ENCODE measurements at regions not wholly inside any gene's neighbourhood (a gene's known extent, or its start where the extent isn't known, plus 50 kb on each side); places are given as distances from the start of the nearest gene placed in this dataset.

DNA sequence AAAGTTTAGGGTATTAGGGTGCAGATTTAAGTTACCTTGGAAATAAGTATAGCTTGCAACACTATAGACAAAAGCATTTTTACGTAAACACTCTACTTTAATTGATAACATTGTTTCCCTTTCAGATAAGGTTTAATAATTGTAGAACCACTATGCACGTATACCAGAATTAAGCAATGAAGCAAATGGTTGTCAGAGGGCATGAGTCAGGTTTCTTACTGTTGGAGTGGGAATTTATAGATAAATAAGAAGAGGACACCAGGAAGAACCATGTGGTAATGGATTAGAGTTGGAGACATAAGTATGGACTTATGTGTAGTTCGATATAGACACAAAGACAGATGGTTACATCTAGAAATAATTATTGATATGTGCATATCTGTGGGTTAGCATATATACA, 355.6 kb downstream of the ETV1 start:
- Histone ChIP-seq H3K4me3 (ENCODE audit: low read length) (no peak overlapping the region), H3K9me3 (ENCODE audit: control insufficient read depth, low read length) (peaks cover 2% of the 10 kb centered on the region), H3K4me1 (ENCODE audit: control insufficient read depth, insufficient read depth, low read length) (no peaks in the 10 kb centered on the region), H3K27me3 (replicated peaks; ENCODE audit: control insufficient read depth, insufficient read depth, low read length) (no peaks in the 10 kb centered on the region), H3K9ac (ENCODE audit: low read length) (no peak overlapping the region), H3K36me3 (ENCODE audit: control insufficient read depth, insufficient read depth, low read length, severe bottlenecking) (no peaks in the 10 kb centered on the region)
- no peak for DNase-seq (ENCODE audit: low read depth)

DNA sequence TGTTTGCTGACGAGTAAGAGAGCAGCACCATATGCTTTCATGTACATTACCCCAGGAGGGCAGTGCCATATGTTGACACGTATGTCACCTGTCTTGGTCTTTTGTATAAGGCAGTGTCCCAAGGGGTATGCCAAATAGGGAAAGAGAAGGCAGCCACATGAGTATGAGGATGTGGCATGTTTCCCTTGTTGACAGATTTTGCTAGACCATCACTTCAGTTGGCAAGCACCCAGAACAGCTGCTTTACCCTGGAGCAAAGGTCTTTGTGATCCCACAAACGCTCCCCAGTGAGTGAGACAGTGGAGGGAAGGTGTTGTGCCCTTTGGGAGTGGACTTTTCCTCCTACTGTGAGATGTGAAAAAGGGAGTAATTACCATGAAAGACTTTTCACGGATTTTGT, 350.1 kb downstream of the ETV1 start:
- no peak for DNase-seq (ENCODE audit: low read depth)
- no peak overlapping the region for H3K9ac ChIP-seq (ENCODE audit: low read length)
- no peaks in the 10 kb centered on the region for H3K27me3 ChIP-seq (replicated peaks; ENCODE audit: control insufficient read depth, insufficient read depth, low read length)
- H3K9me3 ChIP-seq (ENCODE audit: control insufficient read depth, low read length) = no peaks in the 10 kb centered on the region
- H3K36me3 ChIP-seq (ENCODE audit: control insufficient read depth, insufficient read depth, low read length, severe bottlenecking) = no peaks in the 10 kb centered on the region
- no peaks in the 10 kb centered on the region for H3K4me1 ChIP-seq (ENCODE audit: control insufficient read depth, insufficient read depth, low read length)
- no peak overlapping the region for H3K4me3 ChIP-seq (ENCODE audit: low read length)

- Histone ChIP-seq H3K27me3 (replicated peaks; ENCODE audit: control insufficient read depth, insufficient read depth, low read length) (no peaks in the 10 kb centered on the region), H3K9ac (ENCODE audit: low read length) (no peak overlapping the region), H3K36me3 (ENCODE audit: control insufficient read depth, insufficient read depth, low read length, severe bottlenecking) (no peaks in the 10 kb centered on the region), H3K9me3 (ENCODE audit: control insufficient read depth, low read length) (no peaks in the 10 kb centered on the region), H3K4me3 (ENCODE audit: low read length) (no peak overlapping the region), H3K4me1 (ENCODE audit: control insufficient read depth, insufficient read depth, low read length) (no peaks in the 10 kb centered on the region)
- DNase-seq (ENCODE audit: low read depth) = peak; percentile 62
Measured at GRCh38 chr7:13641714-13642113, 347.8 kb downstream of the ETV1 start.

- no peak for DNase-seq (ENCODE audit: low read depth)
- H3K4me1 ChIP-seq (ENCODE audit: control insufficient read depth, insufficient read depth, low read length) = no peaks in the 10 kb centered on the region
- no peak overlapping the region for H3K4me3 ChIP-seq (ENCODE audit: low read length)
- no peaks in the 10 kb centered on the region for H3K27me3 ChIP-seq (replicated peaks; ENCODE audit: control insufficient read depth, insufficient read depth, low read length)
- H3K9ac ChIP-seq (ENCODE audit: low read length) = no peak overlapping the region
- no peaks in the 10 kb centered on the region for H3K9me3 ChIP-seq (ENCODE audit: control insufficient read depth, low read length)
- no peaks in the 10 kb centered on the region for H3K36me3 ChIP-seq (ENCODE audit: control insufficient read depth, insufficient read depth, low read length, severe bottlenecking)
Measured at GRCh38 chr7:13651167-13651566, 338.3 kb downstream of the ETV1 start.

DNA sequence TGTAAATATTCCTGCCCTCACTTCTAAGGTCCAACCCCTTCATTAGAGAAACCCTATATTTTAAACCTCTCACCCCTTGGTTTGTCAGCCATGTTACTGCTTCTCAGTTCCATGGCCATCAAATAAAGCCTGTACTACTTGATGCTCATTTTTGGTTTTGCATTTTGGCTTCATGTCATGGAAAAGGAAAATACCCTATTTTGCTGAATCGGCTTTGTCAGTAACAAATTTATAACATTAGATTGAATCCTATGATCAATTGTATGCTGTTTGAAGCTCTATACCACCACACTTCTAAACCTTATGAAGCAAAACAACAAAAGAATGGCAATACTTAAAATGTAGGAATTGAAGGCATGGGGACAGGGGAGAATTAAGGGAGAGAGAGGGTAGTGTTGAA, 333.1 kb downstream of the ETV1 start:
- H3K27me3 ChIP-seq (replicated peaks; ENCODE audit: control insufficient read depth, insufficient read depth, low read length) = no peaks in the 10 kb centered on the region
- no peaks in the 10 kb centered on the region for H3K36me3 ChIP-seq (ENCODE audit: control insufficient read depth, insufficient read depth, low read length, severe bottlenecking)
- no peak for DNase-seq (ENCODE audit: low read depth)
- H3K9me3 ChIP-seq (ENCODE audit: control insufficient read depth, low read length) = peaks cover 15% of the 10 kb centered on the region
- H3K4me1 ChIP-seq (ENCODE audit: control insufficient read depth, insufficient read depth, low read length) = no peaks in the 10 kb centered on the region
- H3K9ac ChIP-seq (ENCODE audit: low read length) = no peak overlapping the region
- no peak overlapping the region for H3K4me3 ChIP-seq (ENCODE audit: low read length)

DNA sequence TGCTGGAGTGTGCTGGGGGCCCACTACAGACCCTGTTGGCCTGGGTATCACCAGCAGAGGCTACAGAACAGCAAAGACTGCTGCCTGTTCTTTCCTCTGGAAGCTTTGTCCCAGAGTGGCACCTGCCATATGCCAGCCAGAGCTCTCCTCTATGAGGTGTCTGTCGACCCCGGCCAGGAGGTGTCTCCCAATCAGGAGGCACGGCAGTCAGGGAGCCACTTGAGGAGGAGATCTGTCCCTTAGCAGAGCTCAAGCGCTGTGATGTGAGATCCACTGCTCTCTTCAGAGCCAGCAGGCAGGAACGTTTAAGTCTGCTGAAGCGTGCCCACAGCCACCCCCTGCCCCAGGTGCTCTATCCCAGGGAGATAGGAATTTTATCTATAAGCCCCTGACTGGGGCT, 316.2 kb downstream of the ETV1 start:
- no peak overlapping the region for H3K4me3 ChIP-seq (ENCODE audit: low read length)
- peaks cover 7% of the 10 kb centered on the region for H3K9me3 ChIP-seq (ENCODE audit: control insufficient read depth, low read length)
- no peaks in the 10 kb centered on the region for H3K4me1 ChIP-seq (ENCODE audit: control insufficient read depth, insufficient read depth, low read length)
- H3K36me3 ChIP-seq (ENCODE audit: control insufficient read depth, insufficient read depth, low read length, severe bottlenecking) = no peaks in the 10 kb centered on the region
- H3K27me3 ChIP-seq (replicated peaks; ENCODE audit: control insufficient read depth, insufficient read depth, low read length) = no peaks in the 10 kb centered on the region
- no peak for DNase-seq (ENCODE audit: low read depth)
- no peak overlapping the region for H3K9ac ChIP-seq (ENCODE audit: low read length)

DNA sequence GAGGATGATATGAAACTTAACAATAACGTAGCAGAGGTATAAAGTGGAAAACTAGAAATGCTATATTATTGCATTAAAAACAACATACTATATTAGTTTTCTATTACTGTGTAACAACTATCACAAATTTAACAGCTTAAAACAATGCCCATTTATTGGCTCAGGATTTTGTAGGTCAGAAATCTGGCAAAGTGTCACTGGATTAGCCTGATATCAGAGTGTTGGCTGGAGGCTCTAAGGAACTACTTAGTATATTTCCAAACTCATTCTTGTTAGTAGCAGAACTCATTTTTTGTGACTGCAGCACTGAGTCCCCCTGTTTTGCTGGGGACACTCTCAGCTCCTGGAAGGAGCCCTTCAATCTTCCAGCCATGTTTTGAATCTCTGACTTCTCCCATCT, 306.8 kb downstream of the ETV1 start:
- H3K9ac ChIP-seq (ENCODE audit: low read length) = no peak overlapping the region
- no peak overlapping the region for H3K4me3 ChIP-seq (ENCODE audit: low read length)
- H3K9me3 ChIP-seq (ENCODE audit: control insufficient read depth, low read length) = no peaks in the 10 kb centered on the region
- H3K4me1 ChIP-seq (ENCODE audit: control insufficient read depth, insufficient read depth, low read length) = no peaks in the 10 kb centered on the region
- no peak for DNase-seq (ENCODE audit: low read depth)
- H3K27me3 ChIP-seq (replicated peaks; ENCODE audit: control insufficient read depth, insufficient read depth, low read length) = no peaks in the 10 kb centered on the region
- no peaks in the 10 kb centered on the region for H3K36me3 ChIP-seq (ENCODE audit: control insufficient read depth, insufficient read depth, low read length, severe bottlenecking)

GRCh38 chr7:13687500-13687899, 302.0 kb downstream of the ETV1 start:
- DNase-seq (ENCODE audit: low read depth) = no peak
- no peaks in the 10 kb centered on the region for H3K4me1 ChIP-seq (ENCODE audit: control insufficient read depth, insufficient read depth, low read length)
- no peaks in the 10 kb centered on the region for H3K36me3 ChIP-seq (ENCODE audit: control insufficient read depth, insufficient read depth, low read length, severe bottlenecking)
- H3K9me3 ChIP-seq (ENCODE audit: control insufficient read depth, low read length) = no peaks in the 10 kb centered on the region
- H3K9ac ChIP-seq (ENCODE audit: low read length) = no peak overlapping the region
- H3K4me3 ChIP-seq (ENCODE audit: low read length) = no peak overlapping the region
- H3K27me3 ChIP-seq (replicated peaks; ENCODE audit: control insufficient read depth, insufficient read depth, low read length) = no peaks in the 10 kb centered on the region

GRCh38 chr7:13692548-13692947, 296.9 kb downstream of the ETV1 start:
- no peak overlapping the region for H3K4me3 ChIP-seq (ENCODE audit: low read length)
- H3K4me1 ChIP-seq (ENCODE audit: control insufficient read depth, insufficient read depth, low read length) = no peaks in the 10 kb centered on the region
- DNase-seq (ENCODE audit: low read depth) = peak; percentile 8
- no peaks in the 10 kb centered on the region for H3K36me3 ChIP-seq (ENCODE audit: control insufficient read depth, insufficient read depth, low read length, severe bottlenecking)
- no peak overlapping the region for H3K9ac ChIP-seq (ENCODE audit: low read length)
- H3K9me3 ChIP-seq (ENCODE audit: control insufficient read depth, low read length) = peaks cover 2% of the 10 kb centered on the region
- no peaks in the 10 kb centered on the region for H3K27me3 ChIP-seq (replicated peaks; ENCODE audit: control insufficient read depth, insufficient read depth, low read length)

DNA sequence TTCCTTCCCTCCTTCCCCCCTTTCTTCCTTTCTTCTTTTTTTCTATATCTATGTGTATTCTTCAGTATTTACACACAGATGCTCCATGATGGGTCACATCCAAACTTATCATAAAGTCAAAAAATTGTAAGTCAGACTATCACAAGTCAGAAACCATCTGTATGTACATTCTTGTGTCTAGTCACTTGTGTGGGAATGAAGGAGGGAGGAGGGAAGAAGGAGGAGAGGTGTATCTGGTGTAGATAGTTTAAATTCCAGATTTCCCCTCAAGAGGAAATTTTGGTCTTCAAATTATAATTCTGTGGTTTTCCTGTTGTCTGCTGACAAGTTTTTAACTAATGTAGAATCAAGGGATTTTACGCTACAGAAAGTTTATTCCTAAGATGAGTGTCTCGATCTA, 287.2 kb downstream of the ETV1 start:
- Histone ChIP-seq H3K4me3 (ENCODE audit: low read length) (no peak overlapping the region), H3K27me3 (replicated peaks; ENCODE audit: control insufficient read depth, insufficient read depth, low read length) (no peaks in the 10 kb centered on the region), H3K9ac (ENCODE audit: low read length) (no peak overlapping the region), H3K9me3 (ENCODE audit: control insufficient read depth, low read length) (peaks cover 6% of the 10 kb centered on the region), H3K4me1 (ENCODE audit: control insufficient read depth, insufficient read depth, low read length) (no peaks in the 10 kb centered on the region), H3K36me3 (ENCODE audit: control insufficient read depth, insufficient read depth, low read length, severe bottlenecking) (no peaks in the 10 kb centered on the region)
- no peak for DNase-seq (ENCODE audit: low read depth)

- Histone ChIP-seq H3K36me3 (ENCODE audit: control insufficient read depth, insufficient read depth, low read length, severe bottlenecking) (no peaks in the 10 kb centered on the region), H3K9me3 (ENCODE audit: control insufficient read depth, low read length) (no peaks in the 10 kb centered on the region), H3K4me1 (ENCODE audit: control insufficient read depth, insufficient read depth, low read length) (no peaks in the 10 kb centered on the region), H3K9ac (ENCODE audit: low read length) (no peak overlapping the region), H3K27me3 (replicated peaks; ENCODE audit: control insufficient read depth, insufficient read depth, low read length) (no peaks in the 10 kb centered on the region), H3K4me3 (ENCODE audit: low read length) (no peak overlapping the region)
- DNase-seq (ENCODE audit: low read depth) = no peak
Measured at GRCh38 chr7:13708670-13709069, 280.8 kb downstream of the ETV1 start.

GRCh38 chr7:13713092-13713491, 276.4 kb downstream of the ETV1 start:
- H3K4me1 ChIP-seq (ENCODE audit: control insufficient read depth, insufficient read depth, low read length) = no peaks in the 10 kb centered on the region
- H3K36me3 ChIP-seq (ENCODE audit: control insufficient read depth, insufficient read depth, low read length, severe bottlenecking) = no peaks in the 10 kb centered on the region
- H3K9ac ChIP-seq (ENCODE audit: low read length) = no peak overlapping the region
- H3K27me3 ChIP-seq (replicated peaks; ENCODE audit: control insufficient read depth, insufficient read depth, low read length) = no peaks in the 10 kb centered on the region
- DNase-seq (ENCODE audit: low read depth) = no peak
- H3K4me3 ChIP-seq (ENCODE audit: low read length) = no peak overlapping the region
- peaks cover 19% of the 10 kb centered on the region for H3K9me3 ChIP-seq (ENCODE audit: control insufficient read depth, low read length)
